HG03558 (cell line): ENCODE measurements at regions not wholly inside any gene's neighbourhood (a gene's known extent, or its start where the extent isn't known, plus 50 kb on each side); places are given as distances from the start of the nearest gene placed in this dataset.

Source experiments
- ATAC-seq: cut with Tn5 transposase; IDR thresholded peaks from one replicate; pipeline ENCODE4 v1.9.1; 2021; ENCODE audit warnings: moderate number of reproducible peaks; ENCODE audit not compliant: unreplicated experiment; ENCODE audit errors: extremely low read depth

DNA sequence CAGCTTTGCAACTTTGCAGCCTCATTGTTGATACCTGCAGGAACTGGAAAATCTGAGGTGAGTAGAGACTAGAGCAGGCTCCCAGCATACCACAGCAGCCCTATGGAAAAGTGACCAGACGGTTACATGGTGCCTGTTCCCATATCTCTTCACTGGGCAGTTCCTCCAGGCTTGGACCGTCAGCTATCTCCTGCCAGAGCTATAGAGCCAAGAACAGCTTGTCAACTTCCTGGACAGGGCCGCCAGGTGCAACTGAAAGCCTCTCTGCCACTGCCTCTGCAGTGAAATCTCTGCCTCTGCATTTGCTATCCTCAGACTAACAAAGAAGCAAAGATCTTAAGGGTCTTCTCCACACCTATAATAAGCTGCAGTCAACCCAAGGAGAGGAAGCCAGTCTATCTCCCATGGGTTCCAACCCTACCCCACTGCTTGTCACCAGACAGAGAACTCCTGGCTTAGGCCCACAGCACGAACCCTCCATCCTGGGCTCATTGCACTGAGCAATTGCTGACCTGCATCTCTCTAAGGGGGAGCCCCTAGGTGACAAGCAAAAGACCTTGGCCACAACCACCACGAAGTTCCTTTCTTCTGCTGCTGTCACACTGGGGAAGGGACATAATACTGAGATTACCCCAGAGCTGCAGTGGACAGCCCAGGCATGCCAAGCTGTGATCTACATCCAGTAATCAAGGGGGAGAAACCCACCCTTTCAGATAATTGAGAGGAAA lies 60.1 kb upstream of the KHDRBS2 start:
- no peak for ATAC-seq

DNA sequence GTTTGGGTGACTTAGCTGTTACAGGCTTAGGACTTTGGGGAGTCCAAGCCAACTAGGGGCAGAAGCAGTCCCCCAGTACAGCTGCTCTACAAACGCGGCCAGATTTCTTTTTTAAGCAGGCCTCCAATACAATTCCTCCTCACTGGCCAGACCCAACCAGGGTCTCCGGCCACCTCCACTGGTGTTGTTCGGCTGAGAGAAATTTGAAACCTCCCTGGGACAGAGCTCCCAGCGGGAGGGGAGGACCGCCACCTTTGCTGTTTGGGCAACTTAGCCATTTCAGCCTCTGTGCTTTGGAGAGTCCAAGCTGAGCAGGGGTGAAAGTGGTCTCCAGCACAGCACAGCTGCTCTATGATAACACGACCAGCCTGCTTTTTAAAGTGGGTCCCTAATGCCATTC lies 59.4 kb upstream of the KHDRBS2 start:
- ATAC-seq = no peak

DNA sequence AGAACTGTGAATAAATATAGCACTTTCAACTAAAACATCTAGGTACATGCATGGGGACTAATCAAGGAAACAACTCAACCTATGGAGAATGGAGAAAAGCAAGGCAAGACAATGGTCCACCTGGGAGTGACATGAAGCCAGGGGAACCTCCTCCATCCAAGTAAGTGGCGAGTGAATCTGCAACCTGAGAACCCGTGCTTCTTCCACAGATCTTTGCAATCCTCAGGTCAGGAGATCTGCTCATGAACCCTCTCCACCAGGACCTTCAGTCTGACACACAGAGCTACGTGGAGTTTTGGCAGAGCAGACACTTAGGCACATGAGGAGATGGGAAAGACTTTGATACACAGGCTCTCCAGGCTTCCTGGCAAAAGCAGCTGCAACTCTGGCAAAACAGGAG lies 58.8 kb upstream of the KHDRBS2 start:
- no peak for ATAC-seq

DNA sequence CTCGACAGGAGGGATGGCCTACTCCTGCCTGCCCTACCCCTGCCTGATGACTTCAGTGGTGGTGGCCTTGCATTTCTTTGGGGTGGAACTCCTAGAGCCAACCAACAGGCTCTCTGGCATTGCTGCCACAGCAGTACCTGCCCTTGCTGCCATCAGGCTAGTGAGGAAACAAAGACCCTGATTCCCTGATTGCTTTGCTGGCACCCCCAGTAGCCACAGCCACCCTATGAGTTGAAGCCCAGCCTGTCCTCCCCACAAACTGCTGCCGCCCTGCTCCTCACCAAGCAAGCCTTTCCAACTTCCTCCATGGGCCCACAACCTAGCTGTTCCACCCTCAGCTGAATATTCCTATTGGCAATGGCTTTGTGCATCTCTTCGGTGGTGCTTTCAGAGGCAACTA lies 52.5 kb upstream of the KHDRBS2 start:
- ATAC-seq = no peak
